Suprapubic skin (tissue), 4 donors: ENCODE measurements at regions not wholly inside any gene's neighbourhood (a gene's known extent, or its start where the extent isn't known, plus 50 kb on each side); places are given as distances from the start of the nearest gene placed in this dataset.

Source experiments
- CTCF ChIP-seq, 2 donors: fragments of 200-600 bp in 1 of 2; fragments of 450-650 bp in 1 of 2; sonication (generic) in 1 of 2; IDR thresholded peaks; one replicate each; pipeline ENCODE4 v1.5.1; 2016 to 2019; ENCODE audit warnings: antibody characterized with exemption in 2 of 2, mild to moderate bottlenecking in 1 of 2, moderate library complexity in 1 of 2
- POLR2A ChIP-seq, 2 donors: fragments of 450-650 bp; IDR thresholded peaks; one replicate each; pipeline ENCODE4 v1.6.1; 2017; ENCODE audit warnings: antibody characterized with exemption in 2 of 2, mild to moderate bottlenecking in 2 of 2, moderate library complexity in 2 of 2
- POLR2AphosphoS5 ChIP-seq, 3 donors: sonication (generic); formaldehyde crosslinking; IDR thresholded peaks; one replicate each; pipeline ENCODE4 v1.6.1; 2017; ENCODE audit warnings: antibody characterized with exemption in 3 of 3

GRCh38 chr3:87041191-87041590, 50.2 kb upstream of the VGLL3 start:
- no peak for TF ChIP-seq CTCF (IDR thresholded peaks at IDR 0.05)
- TF ChIP-seq POLR2A (IDR thresholded peaks at IDR 0.05), result no peak
- TF ChIP-seq POLR2AphosphoS5 (IDR thresholded peaks at IDR 0.05), result no peak
